NCI-H2029 treated with DMSO at 0.1 percent for 48 hours (cell line): ENCODE measurements at regions not wholly inside any gene's neighbourhood (a gene's known extent, or its start where the extent isn't known, plus 50 kb on each side); places are given as distances from the start of the nearest gene placed in this dataset.
"Not testable (repeated sequence)": the region's sequence is repeated elsewhere in the genome, so short reads cannot be mapped to it uniquely, and the experiment has no call there.

Experiments used
- DNase-seq: peaks from one replicate; lab custom pipeline; 2025; lab: John Stamatoyannopoulos, UW

- no peak for DNase-seq
Measured at GRCh38 chr12:127582074-127582473, 684.9 kb upstream of the TMEM132C start.

GRCh38 chr12:127583041-127583440 lies 683.9 kb upstream of the TMEM132C start:
- no peak for DNase-seq

GRCh38 chr12:127588249-127588648 lies 678.7 kb upstream of the TMEM132C start:
- DNase-seq = no peak

- DNase-seq = no peak
Measured at GRCh38 chr12:127589541-127589940, 677.4 kb upstream of the TMEM132C start.

- DNase-seq = peak; percentile 22
Measured at GRCh38 chr12:127590868-127591267, 676.1 kb upstream of the TMEM132C start.

GRCh38 chr12:127592245-127592644 lies 674.7 kb upstream of the TMEM132C start:
- DNase-seq = no peak

GRCh38 chr12:127594351-127594970 lies 672.5 kb upstream of the TMEM132C start:
- peak; percentile 28 for DNase-seq

GRCh38 chr12:127595506-127595905 lies 671.5 kb upstream of the TMEM132C start:
- no peak for DNase-seq

- DNase-seq = no peak
Measured at GRCh38 chr12:127596891-127597290, 670.1 kb upstream of the TMEM132C start.

GRCh38 chr12:127599436-127599835 lies 667.5 kb upstream of the TMEM132C start:
- DNase-seq = no peak

GRCh38 chr12:127600211-127600610 lies 666.8 kb upstream of the TMEM132C start:
- no peak for DNase-seq

GRCh38 chr12:127606476-127607015 lies 660.4 kb upstream of the TMEM132C start:
- DNase-seq = no peak

- DNase-seq = no peak
Measured at GRCh38 chr12:127607146-127607725, 659.7 kb upstream of the TMEM132C start.

- DNase-seq = not testable (repeated sequence)
Measured at GRCh38 chr12:127608359-127608758, 658.6 kb upstream of the TMEM132C start.

GRCh38 chr12:127613056-127613455 lies 653.9 kb upstream of the TMEM132C start:
- no peak for DNase-seq

GRCh38 chr12:127619869-127620734 lies 646.9 kb upstream of the TMEM132C start:
- no peak for DNase-seq

- DNase-seq = peak; percentile 20
Measured at GRCh38 chr12:127620735-127621355, 646.1 kb upstream of the TMEM132C start.

- DNase-seq = no peak
Measured at GRCh38 chr12:127621366-127621765, 645.6 kb upstream of the TMEM132C start.

GRCh38 chr12:127623362-127623761 lies 643.6 kb upstream of the TMEM132C start:
- no peak for DNase-seq

- no peak for DNase-seq
Measured at GRCh38 chr12:127625176-127625771, 641.7 kb upstream of the TMEM132C start.

- DNase-seq = no peak
Measured at GRCh38 chr12:127628645-127629044, 638.3 kb upstream of the TMEM132C start.
